ENCODE measurements at regions not wholly inside any gene's neighbourhood (a gene's known extent, or its start where the extent isn't known, plus 50 kb on each side); places are given as distances from the start of the nearest gene placed in this dataset.

GRCh38 chr3:65019443-65020055 is 331.7 kb upstream of the ADAMTS9 start:
- Histone ChIP-seq H3K36me3 (ENCODE audit: control insufficient read depth in 2 of 2, insufficient read depth in 1 of 2, low read length in 2 of 2) (no peaks in the 10 kb centered on the region), H3K4me3 (ENCODE audit: low read depth, low read length) (no peak overlapping the region), H3K27ac (ENCODE audit: extremely low read depth, low read depth, low read length) (no peak overlapping the region; the same call in 1 of the 2 replicates), H3K4me1 (ENCODE audit: control insufficient read depth, insufficient read depth, low read length) (peaks cover 5% of the 10 kb centered on the region), H3K9me3 (ENCODE audit: control insufficient read depth, insufficient read depth, low read depth, low read length) (no peaks in the 10 kb centered on the region)
- CTCF ChIA-PET: interaction anchor here (0.6 kb wide), 1 partner anchor 1109 kb away, joined by 3 read pairs; no protein-coding TSS in a partner anchor
- TF ChIP-seq OSR2 (tag by site-specific recombination; IDR thresholded peaks at IDR 0.05) (no peak), ZSCAN18 (tag by site-specific recombination; IDR thresholded peaks at IDR 0.05) (no peak), PRDM1 (tag by site-specific recombination; IDR thresholded peaks at IDR 0.05) (no peak), ZNF26 (tag by site-specific recombination; IDR thresholded peaks at IDR 0.05) (no peak)
- POLR2A ChIA-PET: no interaction called here

GRCh38 chr3:65018801-65019200 is 331.0 kb upstream of the ADAMTS9 start:
- H3K36me3 ChIP-seq (ENCODE audit: control insufficient read depth in 2 of 2, insufficient read depth in 1 of 2, low read length in 2 of 2): no peaks in the 10 kb centered on the region
- H3K4me3 ChIP-seq (ENCODE audit: low read depth, low read length): no peak overlapping the region
- peaks cover 5% of the 10 kb centered on the region for H3K4me1 ChIP-seq (ENCODE audit: control insufficient read depth, insufficient read depth, low read length)
- TF ChIP-seq ZNF529 (tag by site-specific recombination; IDR thresholded peaks at IDR 0.05; ENCODE audit: insufficient replicate concordance): no peak
- no peak for TF ChIP-seq ZNF416 (tag by site-specific recombination; IDR thresholded peaks at IDR 0.05)
- TF ChIP-seq ZNF274 (IDR thresholded peaks at IDR 0.05; ENCODE audit: low read length): no peak
- TF ChIP-seq ZNF274 (tag by site-specific recombination; IDR thresholded peaks at IDR 0.05; ENCODE audit: borderline replicate concordance): no peak
- no peaks in the 10 kb centered on the region for H3K9me3 ChIP-seq (ENCODE audit: control insufficient read depth, insufficient read depth, low read depth, low read length)
- ChIA-PET CTCF (no interaction called here), POLR2A (no interaction called here)
- no peak overlapping the region for H3K27ac ChIP-seq (ENCODE audit: extremely low read depth, low read depth, low read length)

GRCh38 chr3:65017359-65017758 is 329.6 kb upstream of the ADAMTS9 start:
- Histone ChIP-seq H3K4me1 (ENCODE audit: control insufficient read depth, insufficient read depth, low read length) (peaks cover 5% of the 10 kb centered on the region), H3K27ac (ENCODE audit: extremely low read depth, low read depth, low read length) (no peak overlapping the region), H3K4me3 (ENCODE audit: low read depth, low read length) (no peak overlapping the region), H3K9me3 (ENCODE audit: control insufficient read depth, insufficient read depth, low read depth, low read length) (no peaks in the 10 kb centered on the region), H3K36me3 (ENCODE audit: control insufficient read depth in 2 of 2, insufficient read depth in 1 of 2, low read length in 2 of 2) (no peaks in the 10 kb centered on the region)
- CTCF ChIA-PET: no interaction called here
- TF ChIP-seq ZNF146 (tag by site-specific recombination; IDR thresholded peaks at IDR 0.05) (no peak), ZNF580 (tag by site-specific recombination; IDR thresholded peaks at IDR 0.05) (no peak), ZNF76 (tag by site-specific recombination; IDR thresholded peaks at IDR 0.05; ENCODE audit: borderline replicate concordance, low read depth) (no peak), ZNF658 (tag by site-specific recombination; IDR thresholded peaks at IDR 0.05) (no peak), SCRT2 (tag by site-specific recombination; IDR thresholded peaks at IDR 0.05) (no peak), ZNF555 (tag by site-specific recombination; conservative IDR thresholded peaks at IDR 0.05) (no peak), ZNF26 (tag by site-specific recombination; IDR thresholded peaks at IDR 0.05) (no peak), ZNF211 (tag by site-specific recombination; IDR thresholded peaks at IDR 0.05; ENCODE audit: low read depth) (no peak), KLF7 (tag by site-specific recombination; IDR thresholded peaks at IDR 0.05; ENCODE audit: borderline replicate concordance) (no peak), ZNF501 (tag by site-specific recombination; IDR thresholded peaks at IDR 0.05) (no peak), ZNF664 (tag by site-specific recombination; IDR thresholded peaks at IDR 0.05) (no peak), ZNF48 (tag by site-specific recombination; IDR thresholded peaks at IDR 0.05) (no peak), ZNF175 (tag by site-specific recombination; IDR thresholded peaks at IDR 0.05) (no peak), ZNF621 (tag by site-specific recombination; IDR thresholded peaks at IDR 0.05) (no peak), ZNF629 (tag by site-specific recombination; IDR thresholded peaks at IDR 0.05) (no peak)
- POLR2A ChIA-PET: no interaction called here

Data from HEK293 (cell line).